NT2/D1 (cell line): ENCODE measurements at regions not wholly inside any gene's neighbourhood (a gene's known extent, or its start where the extent isn't known, plus 50 kb on each side); places are given as distances from the start of the nearest gene placed in this dataset.
"Not testable (repeated sequence)": the region's sequence is repeated elsewhere in the genome, so short reads cannot be mapped to it uniquely, and the experiment has no call there.

Experiments
- DNase-seq: peaks from one replicate; pipeline ENCODE4 v3.0.0-alpha.2; 2011; ENCODE audit warnings: low read depth, low spot score
- H3K27me3 ChIP-seq: 2 replicates; pipeline ENCODE4 v1.6.0; 2011; ENCODE audit warnings: mild to moderate bottlenecking; ENCODE audit not compliant: insufficient read length, insufficient read depth
- H3K36me3 ChIP-seq: 2 replicates; pipeline ENCODE4 v1.6.1; 2011; ENCODE audit warnings: mild to moderate bottlenecking, low read length, mixed read lengths; ENCODE audit not compliant: insufficient read depth, insufficient read length
- H3K4me1 ChIP-seq: 2 replicates; pipeline ENCODE4 v1.5.1; 2011; ENCODE audit not compliant: insufficient read depth, insufficient read length
- H3K4me3 ChIP-seq: 2 replicates; pipeline ENCODE4 v1.5.1; 2011; ENCODE audit warnings: low read depth; ENCODE audit not compliant: insufficient read length
- H3K9ac ChIP-seq: 2 replicates; pipeline ENCODE4 v1.6.0; 2011; ENCODE audit warnings: low read depth; ENCODE audit not compliant: insufficient read length
- H3K9me3 ChIP-seq: 2 replicates; pipeline ENCODE4 v1.5.1; 2011; ENCODE audit warnings: mild to moderate bottlenecking, low read length; ENCODE audit not compliant: insufficient read depth
- SUZ12 ChIP-seq: IDR thresholded peaks from 2 replicates; pipeline ENCODE4 v1.6.1; 2011; ENCODE audit not compliant: insufficient read length, insufficient read depth; ENCODE audit errors: extremely low read depth
- YY1 ChIP-seq: IDR thresholded peaks from 2 replicates; pipeline ENCODE4 v1.6.1; 2011; ENCODE audit not compliant: insufficient read length, insufficient read depth
- ZNF274 ChIP-seq: IDR thresholded peaks from 2 replicates; pipeline ENCODE4 v1.6.1; 2011; ENCODE audit warnings: mild to moderate bottlenecking, low read depth, low read length

GRCh38 chr7:121500360-121501058 is 104.4 kb upstream of the FAM3C start:
- H3K4me3 ChIP-seq, result no peak overlapping the region
- H3K36me3 ChIP-seq, result no peaks in the 10 kb centered on the region
- H3K9me3 ChIP-seq, result peaks cover 33% of the 10 kb centered on the region
- no peak for DNase-seq
- no peak for TF ChIP-seq ZNF274
- no peak for TF ChIP-seq YY1
- TF ChIP-seq SUZ12, result no peak
- no peaks in the 10 kb centered on the region for H3K4me1 ChIP-seq
- H3K27me3 ChIP-seq, result no peaks in the 10 kb centered on the region
- H3K9ac ChIP-seq, result no peak overlapping the region

GRCh38 chr7:121499624-121500023 is 103.5 kb upstream of the FAM3C start:
- TF ChIP-seq ZNF274 (no peak), SUZ12 (no peak), YY1 (no peak)
- Histone ChIP-seq H3K4me1 (no peaks in the 10 kb centered on the region), H3K9ac (no peak overlapping the region), H3K4me3 (no peak overlapping the region), H3K9me3 (peaks cover 24% of the 10 kb centered on the region), H3K36me3 (no peaks in the 10 kb centered on the region), H3K27me3 (no peaks in the 10 kb centered on the region)
- no peak for DNase-seq

GRCh38 chr7:121498816-121499215 is 102.7 kb upstream of the FAM3C start:
- Histone ChIP-seq H3K27me3 (no peaks in the 10 kb centered on the region), H3K9me3 (peaks cover 21% of the 10 kb centered on the region), H3K4me1 (no peaks in the 10 kb centered on the region), H3K36me3 (no peaks in the 10 kb centered on the region), H3K4me3 (no peak overlapping the region), H3K9ac (no peak overlapping the region)
- TF ChIP-seq ZNF274 (no peak), SUZ12 (no peak), YY1 (no peak)
- DNase-seq, result no peak

- not testable (repeated sequence) for H3K36me3 ChIP-seq, DNase-seq, H3K9me3 ChIP-seq, H3K27me3 ChIP-seq, H3K4me3 ChIP-seq, H3K9ac ChIP-seq, H3K4me1 ChIP-seq
Measured at GRCh38 chr7:121497545-121497944, 101.4 kb upstream of the FAM3C start.

- Histone ChIP-seq H3K27me3 (no peaks in the 10 kb centered on the region), H3K4me1 (no peaks in the 10 kb centered on the region), H3K9ac (no peak overlapping the region), H3K4me3 (no peak overlapping the region), H3K9me3 (peaks cover 7% of the 10 kb centered on the region; the same call in 1 of the 2 replicates), H3K36me3 (no peaks in the 10 kb centered on the region)
- DNase-seq, result no peak
- TF ChIP-seq ZNF274 (no peak), YY1 (no peak), SUZ12 (no peak)
Measured at GRCh38 chr7:121494516-121494915, 98.4 kb upstream of the FAM3C start.

GRCh38 chr7:121493553-121493952 is 97.4 kb upstream of the FAM3C start:
- Histone ChIP-seq H3K9me3 (peaks cover 7% of the 10 kb centered on the region; the same call in 1 of the 2 replicates), H3K4me1 (no peaks in the 10 kb centered on the region), H3K27me3 (no peaks in the 10 kb centered on the region), H3K36me3 (no peaks in the 10 kb centered on the region), H3K9ac (no peak overlapping the region), H3K4me3 (no peak overlapping the region)
- no peak for TF ChIP-seq YY1
- TF ChIP-seq ZNF274, result no peak
- DNase-seq, result no peak

GRCh38 chr7:121490309-121490708 is 94.2 kb upstream of the FAM3C start:
- Histone ChIP-seq H3K9me3 (no peaks in the 10 kb centered on the region), H3K9ac (no peak overlapping the region), H3K4me1 (no peaks in the 10 kb centered on the region), H3K4me3 (no peak overlapping the region), H3K27me3 (no peaks in the 10 kb centered on the region), H3K36me3 (no peaks in the 10 kb centered on the region)
- no peak for DNase-seq
- TF ChIP-seq SUZ12 (no peak), ZNF274 (no peak), YY1 (no peak)

- DNase-seq, result no peak
- no peaks in the 10 kb centered on the region for H3K36me3 ChIP-seq
Measured at GRCh38 chr7:121489440-121489839, 93.3 kb upstream of the FAM3C start.

More at GRCh38 chr7:121489440-121489839, 93.3 kb upstream of the FAM3C start:
- Histone ChIP-seq H3K27me3 (no peaks in the 10 kb centered on the region), H3K4me1 (no peaks in the 10 kb centered on the region), H3K4me3 (no peak overlapping the region), H3K9me3 (no peaks in the 10 kb centered on the region), H3K9ac (no peak overlapping the region)
- TF ChIP-seq SUZ12 (no peak), YY1 (no peak), ZNF274 (no peak)
